ENCODE measurements at regions not wholly inside any gene's neighbourhood (a gene's known extent, or its start where the extent isn't known, plus 50 kb on each side); places are given as distances from the start of the nearest gene placed in this dataset. TPM values are rescaled to one million over a fixed set of nuclear protein-coding genes. Genes with fewer than 3 reads are reported as not detected.
A peak's percentile ranks its signal among the peaks of the same experiment; 100 is the strongest.

Small RNA genes lying in the stretch of these regions (small RNA-seq; reads per million reads assigned to genes)
- gene ATP5MDP1 (0.36 reads per million), gene DDX3P2 (not detected), gene MIR374B (11.5 reads per million, percentile 93 among the genes with 10 or more reads in this experiment), gene MIR421 (104 reads per million, percentile 99 among the genes with 10 or more reads in this experiment), gene RF02124 (not detected), gene RF02125 (not detected)

Measured in Karpas-422 (cell line).